ENCODE measurements at regions not wholly inside any gene's neighbourhood (a gene's known extent, or its start where the extent isn't known, plus 50 kb on each side); places are given as distances from the start of the nearest gene placed in this dataset.

DNA sequence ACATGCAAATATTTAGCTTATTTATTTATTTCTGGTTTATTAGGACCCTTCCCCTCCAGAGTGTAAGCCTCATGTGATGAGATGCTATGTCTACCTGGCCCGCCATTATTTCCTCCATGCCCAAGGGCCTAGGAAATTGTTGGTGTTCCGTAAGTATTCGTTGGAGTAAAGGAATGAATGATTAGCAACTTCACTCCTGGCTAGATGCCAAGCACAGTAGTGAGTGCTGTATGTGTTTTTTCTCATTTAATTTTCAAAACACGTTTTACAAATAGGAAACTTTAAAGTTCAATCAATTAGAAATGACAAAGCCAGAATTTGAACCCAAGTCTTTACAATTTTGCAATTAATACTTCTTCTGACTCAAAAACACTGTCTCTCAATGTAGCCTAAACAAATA is 253.8 kb downstream of the BCAT1 start:
- TF ChIP-seq GABPB1 (CRISPR knock-in tag; IDR thresholded peaks at IDR 0.05) (no peak), SMAD4 (CRISPR knock-in tag; IDR thresholded peaks at IDR 0.05) (no peak), ETV6 (CRISPR knock-in tag; IDR thresholded peaks at IDR 0.05) (no peak), TCF7 (CRISPR knock-in tag; IDR thresholded peaks at IDR 0.05; ENCODE audit: low read depth) (no peak), JUN (CRISPR knock-in tag; IDR thresholded peaks at IDR 0.05) (no peak), TEAD4 (CRISPR knock-in tag; IDR thresholded peaks at IDR 0.05) (no peak)
- TF ChIP-seq, protein P1, sequence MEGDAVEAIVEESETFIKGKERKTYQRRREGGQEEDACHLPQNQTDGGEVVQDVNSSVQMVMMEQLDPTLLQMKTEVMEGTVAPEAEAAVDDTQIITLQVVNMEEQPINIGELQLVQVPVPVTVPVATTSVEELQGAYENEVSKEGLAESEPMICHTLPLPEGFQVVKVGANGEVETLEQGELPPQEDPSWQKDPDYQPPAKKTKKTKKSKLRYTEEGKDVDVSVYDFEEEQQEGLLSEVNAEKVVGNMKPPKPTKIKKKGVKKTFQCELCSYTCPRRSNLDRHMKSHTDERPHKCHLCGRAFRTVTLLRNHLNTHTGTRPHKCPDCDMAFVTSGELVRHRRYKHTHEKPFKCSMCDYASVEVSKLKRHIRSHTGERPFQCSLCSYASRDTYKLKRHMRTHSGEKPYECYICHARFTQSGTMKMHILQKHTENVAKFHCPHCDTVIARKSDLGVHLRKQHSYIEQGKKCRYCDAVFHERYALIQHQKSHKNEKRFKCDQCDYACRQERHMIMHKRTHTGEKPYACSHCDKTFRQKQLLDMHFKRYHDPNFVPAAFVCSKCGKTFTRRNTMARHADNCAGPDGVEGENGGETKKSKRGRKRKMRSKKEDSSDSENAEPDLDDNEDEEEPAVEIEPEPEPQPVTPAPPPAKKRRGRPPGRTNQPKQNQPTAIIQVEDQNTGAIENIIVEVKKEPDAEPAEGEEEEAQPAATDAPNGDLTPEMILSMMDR (IDR thresholded peaks at IDR 0.05): no peak
- TF ChIP-seq, protein P2, sequence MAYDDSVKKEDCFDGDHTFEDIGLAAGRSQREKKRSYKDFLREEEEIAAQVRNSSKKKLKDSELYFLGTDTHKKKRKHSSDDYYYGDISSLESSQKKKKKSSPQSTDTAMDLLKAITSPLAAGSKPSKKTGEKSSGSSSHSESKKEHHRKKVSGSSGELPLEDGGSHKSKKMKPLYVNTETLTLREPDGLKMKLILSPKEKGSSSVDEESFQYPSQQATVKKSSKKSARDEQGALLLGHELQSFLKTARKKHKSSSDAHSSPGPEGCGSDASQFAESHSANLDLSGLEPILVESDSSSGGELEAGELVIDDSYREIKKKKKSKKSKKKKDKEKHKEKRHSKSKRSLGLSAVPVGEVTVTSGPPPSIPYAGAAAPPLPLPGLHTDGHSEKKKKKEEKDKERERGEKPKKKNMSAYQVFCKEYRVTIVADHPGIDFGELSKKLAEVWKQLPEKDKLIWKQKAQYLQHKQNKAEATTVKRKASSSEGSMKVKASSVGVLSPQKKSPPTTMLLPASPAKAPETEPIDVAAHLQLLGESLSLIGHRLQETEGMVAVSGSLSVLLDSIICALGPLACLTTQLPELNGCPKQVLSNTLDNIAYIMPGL (CRISPR knock-in tag; IDR thresholded peaks at IDR 0.05): no peak
- TF ChIP-seq, protein P3, sequence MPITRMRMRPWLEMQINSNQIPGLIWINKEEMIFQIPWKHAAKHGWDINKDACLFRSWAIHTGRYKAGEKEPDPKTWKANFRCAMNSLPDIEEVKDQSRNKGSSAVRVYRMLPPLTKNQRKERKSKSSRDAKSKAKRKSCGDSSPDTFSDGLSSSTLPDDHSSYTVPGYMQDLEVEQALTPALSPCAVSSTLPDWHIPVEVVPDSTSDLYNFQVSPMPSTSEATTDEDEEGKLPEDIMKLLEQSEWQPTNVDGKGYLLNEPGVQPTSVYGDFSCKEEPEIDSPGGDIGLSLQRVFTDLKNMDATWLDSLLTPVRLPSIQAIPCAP (CRISPR knock-in tag; IDR thresholded peaks at IDR 0.05): no peak
- TF ChIP-seq, protein P4, sequence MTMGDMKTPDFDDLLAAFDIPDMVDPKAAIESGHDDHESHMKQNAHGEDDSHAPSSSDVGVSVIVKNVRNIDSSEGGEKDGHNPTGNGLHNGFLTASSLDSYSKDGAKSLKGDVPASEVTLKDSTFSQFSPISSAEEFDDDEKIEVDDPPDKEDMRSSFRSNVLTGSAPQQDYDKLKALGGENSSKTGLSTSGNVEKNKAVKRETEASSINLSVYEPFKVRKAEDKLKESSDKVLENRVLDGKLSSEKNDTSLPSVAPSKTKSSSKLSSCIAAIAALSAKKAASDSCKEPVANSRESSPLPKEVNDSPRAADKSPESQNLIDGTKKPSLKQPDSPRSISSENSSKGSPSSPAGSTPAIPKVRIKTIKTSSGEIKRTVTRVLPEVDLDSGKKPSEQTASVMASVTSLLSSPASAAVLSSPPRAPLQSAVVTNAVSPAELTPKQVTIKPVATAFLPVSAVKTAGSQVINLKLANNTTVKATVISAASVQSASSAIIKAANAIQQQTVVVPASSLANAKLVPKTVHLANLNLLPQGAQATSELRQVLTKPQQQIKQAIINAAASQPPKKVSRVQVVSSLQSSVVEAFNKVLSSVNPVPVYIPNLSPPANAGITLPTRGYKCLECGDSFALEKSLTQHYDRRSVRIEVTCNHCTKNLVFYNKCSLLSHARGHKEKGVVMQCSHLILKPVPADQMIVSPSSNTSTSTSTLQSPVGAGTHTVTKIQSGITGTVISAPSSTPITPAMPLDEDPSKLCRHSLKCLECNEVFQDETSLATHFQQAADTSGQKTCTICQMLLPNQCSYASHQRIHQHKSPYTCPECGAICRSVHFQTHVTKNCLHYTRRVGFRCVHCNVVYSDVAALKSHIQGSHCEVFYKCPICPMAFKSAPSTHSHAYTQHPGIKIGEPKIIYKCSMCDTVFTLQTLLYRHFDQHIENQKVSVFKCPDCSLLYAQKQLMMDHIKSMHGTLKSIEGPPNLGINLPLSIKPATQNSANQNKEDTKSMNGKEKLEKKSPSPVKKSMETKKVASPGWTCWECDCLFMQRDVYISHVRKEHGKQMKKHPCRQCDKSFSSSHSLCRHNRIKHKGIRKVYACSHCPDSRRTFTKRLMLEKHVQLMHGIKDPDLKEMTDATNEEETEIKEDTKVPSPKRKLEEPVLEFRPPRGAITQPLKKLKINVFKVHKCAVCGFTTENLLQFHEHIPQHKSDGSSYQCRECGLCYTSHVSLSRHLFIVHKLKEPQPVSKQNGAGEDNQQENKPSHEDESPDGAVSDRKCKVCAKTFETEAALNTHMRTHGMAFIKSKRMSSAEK (CRISPR knock-in tag; IDR thresholded peaks at IDR 0.05; ENCODE audit: borderline replicate concordance): no peak

Measured in WTC11 (cell line).